Ovary (tissue), 3 donors: ENCODE measurements at regions not wholly inside any gene's neighbourhood (a gene's known extent, or its start where the extent isn't known, plus 50 kb on each side); places are given as distances from the start of the nearest gene placed in this dataset.

Experiments
- CTCF ChIP-seq, 3 donors: fragments of 450-650 bp in 2 of 3; fragments of 200-600 bp in 1 of 3; IDR thresholded peaks; one replicate each; pipeline versions ENCODE4 v1.5.1 to v1.8.0; 2016 to 2022; ENCODE audit warnings: antibody characterized with exemption in 3 of 3, mild to moderate bottlenecking in 1 of 3
- EP300 ChIP-seq: sonication (generic); formaldehyde crosslinking; IDR thresholded peaks from one replicate; pipeline ENCODE4 v1.6.1; 2017; ENCODE audit warnings: antibody characterized with exemption
- POLR2A ChIP-seq: fragments of 450-650 bp; IDR thresholded peaks from one replicate; pipeline ENCODE4 v1.6.1; 2017; ENCODE audit warnings: antibody characterized with exemption, mild to moderate bottlenecking, moderate library complexity
- donor health status: DM: no; HTN: no; CAD: no.

- TF ChIP-seq EP300: no peak
- TF ChIP-seq CTCF (IDR thresholded peaks at IDR 0.05): no peak
- no peak for TF ChIP-seq POLR2A
These were observed 181.2 kb upstream of the ADRA1B start for GRCh38 chr5:159735036-159735435.
